ENCODE measurements at regions not wholly inside any gene's neighbourhood (a gene's known extent, or its start where the extent isn't known, plus 50 kb on each side); places are given as distances from the start of the nearest gene placed in this dataset.

- no peak for TF ChIP-seq CTCF (IDR thresholded peaks at IDR 0.05; ENCODE audit: borderline replicate concordance)
- no peaks in the 10 kb centered on the region for H3K4me1 ChIP-seq
- H3K4me3 ChIP-seq: no peak overlapping the region
- DNase-seq: no peak
- H3K36me3 ChIP-seq: no peaks in the 10 kb centered on the region
- H3K9me3 ChIP-seq (replicated peaks): no peaks in the 10 kb centered on the region
- H3K27me3 ChIP-seq (ENCODE audit: low read depth): no peaks in the 10 kb centered on the region
- intact Hi-C loops (cut with micrococcal nuclease): no loop called here
- no peak overlapping the region for H3K27ac ChIP-seq (replicated peaks)
Measured at GRCh38 chr6:104540743-104541142, 319.0 kb downstream of the HACE1 start.

GRCh38 chr6:104539173-104539572 lies 320.5 kb downstream of the HACE1 start:
- no peaks in the 10 kb centered on the region for H3K36me3 ChIP-seq
- no peaks in the 10 kb centered on the region for H3K9me3 ChIP-seq (replicated peaks)
- H3K4me3 ChIP-seq: no peak overlapping the region
- H3K27me3 ChIP-seq (ENCODE audit: low read depth): no peaks in the 10 kb centered on the region
- no peak for TF ChIP-seq CTCF (IDR thresholded peaks at IDR 0.05; ENCODE audit: borderline replicate concordance)
- intact Hi-C loops (cut with micrococcal nuclease): no loop called here
- DNase-seq: no peak
- H3K27ac ChIP-seq (replicated peaks): no peak overlapping the region
- no peaks in the 10 kb centered on the region for H3K4me1 ChIP-seq

GRCh38 chr6:104537872-104538271 lies 321.8 kb downstream of the HACE1 start:
- Histone ChIP-seq H3K9me3 (replicated peaks) (no peaks in the 10 kb centered on the region), H3K4me3 (no peak overlapping the region), H3K36me3 (no peaks in the 10 kb centered on the region), H3K27me3 (ENCODE audit: low read depth) (no peaks in the 10 kb centered on the region), H3K4me1 (no peaks in the 10 kb centered on the region), H3K27ac (replicated peaks) (no peak overlapping the region)
- no peak for DNase-seq
- intact Hi-C loops (cut with micrococcal nuclease): no loop called here
- no peak for TF ChIP-seq CTCF (IDR thresholded peaks at IDR 0.05; ENCODE audit: borderline replicate concordance)

- no peak for TF ChIP-seq CTCF (IDR thresholded peaks at IDR 0.05; ENCODE audit: borderline replicate concordance)
- Histone ChIP-seq H3K4me3 (no peak overlapping the region), H3K9me3 (replicated peaks) (no peaks in the 10 kb centered on the region), H3K27ac (replicated peaks) (no peak overlapping the region), H3K27me3 (ENCODE audit: low read depth) (no peaks in the 10 kb centered on the region), H3K4me1 (no peaks in the 10 kb centered on the region), H3K36me3 (no peaks in the 10 kb centered on the region)
- intact Hi-C loops (cut with micrococcal nuclease): no loop called here
- DNase-seq: no peak
Measured at GRCh38 chr6:104537180-104537579, 322.5 kb downstream of the HACE1 start.

GRCh38 chr6:104532462-104532861 lies 327.3 kb downstream of the HACE1 start:
- Histone ChIP-seq H3K36me3 (no peaks in the 10 kb centered on the region), H3K4me1 (no peaks in the 10 kb centered on the region), H3K9me3 (replicated peaks) (no peaks in the 10 kb centered on the region), H3K27me3 (ENCODE audit: low read depth) (no peaks in the 10 kb centered on the region), H3K27ac (replicated peaks) (no peak overlapping the region), H3K4me3 (no peak overlapping the region)
- intact Hi-C loops (cut with micrococcal nuclease): no loop called here
- no peak for TF ChIP-seq CTCF (IDR thresholded peaks at IDR 0.05; ENCODE audit: borderline replicate concordance)
- no peak for DNase-seq

GRCh38 chr6:104531646-104532045 lies 328.1 kb downstream of the HACE1 start:
- no peak overlapping the region for H3K27ac ChIP-seq (replicated peaks)

More at GRCh38 chr6:104531646-104532045, 328.1 kb downstream of the HACE1 start:
- Histone ChIP-seq H3K4me3 (no peak overlapping the region), H3K36me3 (no peaks in the 10 kb centered on the region), H3K9me3 (replicated peaks) (no peaks in the 10 kb centered on the region), H3K4me1 (no peaks in the 10 kb centered on the region), H3K27me3 (ENCODE audit: low read depth) (no peaks in the 10 kb centered on the region)
- intact Hi-C loops (cut with micrococcal nuclease): no loop called here
- TF ChIP-seq CTCF (IDR thresholded peaks at IDR 0.05; ENCODE audit: borderline replicate concordance): no peak
- no peak for DNase-seq

Data from left ventricle myocardium inferior (tissue), 1 donor.